A549 (cell line): ENCODE measurements at regions not wholly inside any gene's neighbourhood (a gene's known extent, or its start where the extent isn't known, plus 50 kb on each side); places are given as distances from the start of the nearest gene placed in this dataset.

Experiments
- ATAC-seq, 2 experiments: fragments of 200-7000 bp in 1 of 2; fragments of >200 bp in 1 of 2; cut with Nextera tagmentation in 1 of 2; cut with Tn5 transposase in 1 of 2; 3 replicates each; pipeline versions ENCODE4 v1.8.0 to v1.9.1; 2018 to 2020; ENCODE audit warnings: mild to moderate bottlenecking in 1 of 2, moderate library complexity in 1 of 2
- CTCF ChIA-PET: fragments of 300-600 bp; sonication (Branson Sonifier 250); formaldehyde crosslinking; extraction: SDS; loops from one replicate; lab custom pipeline; 2021; ENCODE audit warnings: antibody characterized with exemption, inconsistent platforms; lab: Yijun Ruan, JAX
- POLR2A ChIA-PET: fragments of 350-600 bp; formaldehyde crosslinking; extraction: SDS; loops from one replicate; lab custom pipeline; 2021; ENCODE audit warnings: antibody characterized with exemption, inconsistent platforms; lab: Yijun Ruan, JAX
- DNase-seq, 2 experiments: peaks; one replicate each; pipeline versions ENCODE4 v3.0.0 to v3.0.0-alpha.2; 2011 to 2016; ENCODE audit warnings: low read depth in 1 of 2, low spot score in 1 of 2
- FAIRE-seq: peaks from 2 replicates; lab custom pipeline; 2011; peaks lifted over from hg19 to GRCh38; lab: Jason Lieb, UNC
- H3K27ac ChIP-seq, 2 experiments: fragments of >200 bp; sonication (Bioruptor Twin); formaldehyde crosslinking; 3 replicates each; pipeline ENCODE4 v1.5.1; 2016 to 2017
- H3K4me1 ChIP-seq: fragments of >200 bp; sonication (Bioruptor Twin); formaldehyde crosslinking; 3 replicates; pipeline ENCODE4 v1.6.1; 2016
- H3K4me2 ChIP-seq: fragments of >200 bp; sonication (Bioruptor Twin); formaldehyde crosslinking; 3 replicates; pipeline ENCODE4 v1.6.1; 2016
- H3K4me3 ChIP-seq: fragments of >200 bp; sonication (Bioruptor Twin); formaldehyde crosslinking; 3 replicates; pipeline ENCODE4 v1.5.1; 2016
- H3K9me3 ChIP-seq: fragments of >200 bp; sonication (Bioruptor Twin); formaldehyde crosslinking; 3 replicates; pipeline ENCODE4 v1.6.1; 2016
- CBX2 ChIP-seq: fragments of 200-600 bp; sonication (generic); IDR thresholded peaks from 2 replicates; pipeline ENCODE4 v1.6.1; 2016; ENCODE audit warnings: low read depth, mild to moderate bottlenecking, borderline replicate concordance
- CBX8 ChIP-seq: fragments of 200-600 bp; sonication (generic); IDR thresholded peaks from 2 replicates; pipeline ENCODE4 v1.6.1; 2016
- CHD4 ChIP-seq: fragments of 200-600 bp; sonication (generic); IDR thresholded peaks from 2 replicates; pipeline ENCODE4 v1.6.1; 2016; ENCODE audit warnings: antibody characterized with exemption, mild to moderate bottlenecking, borderline replicate concordance
- ESRRA ChIP-seq: fragments of 150-350 bp; IDR thresholded peaks from 2 replicates; pipeline ENCODE4 v1.6.1; 2014; ENCODE audit warnings: mild to moderate bottlenecking, low read length, borderline replicate concordance
- FOSL2 ChIP-seq, 2 experiments: fragments of 450-650 bp in 1 of 2; fragments of >200 bp in 1 of 2; sonication (Bioruptor Twin) in 1 of 2; formaldehyde crosslinking; IDR thresholded peaks; 2 replicates each; pipeline versions ENCODE4 v1.5.0 to v1.6.1; 2016 to 2020; ENCODE audit warnings: mild to moderate bottlenecking in 1 of 2, moderate library complexity in 1 of 2
- GATA3 ChIP-seq: IDR thresholded peaks from 2 replicates; pipeline ENCODE4 v1.6.1; 2012; ENCODE audit warnings: borderline replicate concordance
- HDAC2 ChIP-seq: fragments of 200-600 bp; sonication (generic); IDR thresholded peaks from 2 replicates; pipeline ENCODE4 v1.6.1; 2016
- HEYL ChIP-seq: fragments of 250-450 bp; sonication (Bioruptor Pico); IDR thresholded peaks from 2 replicates; pipeline ENCODE4 v1.8.0; 2021; ENCODE audit warnings: mild to moderate bottlenecking, moderate library complexity
- HOXA7 ChIP-seq: fragments of 250-450 bp; sonication (Bioruptor Pico); IDR thresholded peaks from 2 replicates; pipeline ENCODE4 v1.5.0; 2020; ENCODE audit warnings: mild to moderate bottlenecking, moderate library complexity
- HOXB5 ChIP-seq: fragments of 250-450 bp; sonication (Bioruptor Pico); IDR thresholded peaks from 2 replicates; pipeline ENCODE4 v1.5.0; 2020; ENCODE audit warnings: mild to moderate bottlenecking, moderate library complexity
- JUN ChIP-seq, 2 experiments: fragments of >200 bp; sonication (Bioruptor Twin); formaldehyde crosslinking; IDR thresholded peaks; 2 replicates in 1 of 2; 3 replicates in 1 of 2; pipeline ENCODE4 v1.6.1; 2016 to 2017
- JUNB ChIP-seq: fragments of >200 bp; sonication (Bioruptor Twin); formaldehyde crosslinking; IDR thresholded peaks from 2 replicates; pipeline ENCODE4 v1.6.1; 2016
- KDM1A ChIP-seq: fragments of 200-600 bp; sonication (generic); IDR thresholded peaks from 2 replicates; pipeline ENCODE4 v1.6.1; 2016; ENCODE audit warnings: low read depth, mild to moderate bottlenecking
- KDM5A ChIP-seq: fragments of 200-600 bp; sonication (generic); IDR thresholded peaks from 2 replicates; pipeline ENCODE4 v1.6.1; 2016; ENCODE audit warnings: antibody characterized with exemption, mild to moderate bottlenecking
- MAFK ChIP-seq: fragments of 450-650 bp; IDR thresholded peaks from 2 replicates; pipeline ENCODE4 v1.6.1; 2014; ENCODE audit not compliant: partially characterized antibody
- MAZ ChIP-seq: fragments of 150-350 bp; IDR thresholded peaks from 2 replicates; pipeline ENCODE4 v1.6.1; 2014; ENCODE audit warnings: antibody characterized with exemption, low read depth, low read length, borderline replicate concordance
- MYC ChIP-seq: IDR thresholded peaks from 2 replicates; pipeline ENCODE4 v1.6.1; 2012; ENCODE audit warnings: mild to moderate bottlenecking, inconsistent platforms, low read length, improper control_type of control experiment, borderline replicate concordance
- NFE2L2 ChIP-seq: fragments of 150-350 bp; conservative IDR thresholded peaks from 2 replicates; pipeline ENCODE4 v1.6.1; 2014; ENCODE audit warnings: low read length
- NPAS2 ChIP-seq: fragments of 250-450 bp; sonication (Bioruptor Pico); IDR thresholded peaks from 2 replicates; pipeline ENCODE4 v1.8.0; 2022; ENCODE audit warnings: mild to moderate bottlenecking, moderate library complexity, borderline replicate concordance
- PHF8 ChIP-seq: fragments of 200-600 bp; sonication (generic); IDR thresholded peaks from 2 replicates; pipeline ENCODE4 v1.6.1; 2016; ENCODE audit warnings: low read depth, mild to moderate bottlenecking, antibody characterized with exemption, moderate library complexity, borderline replicate concordance
- POLR2A ChIP-seq: IDR thresholded peaks from 2 replicates; pipeline ENCODE4 v1.6.1; 2012; ENCODE audit warnings: mild to moderate bottlenecking, low read length
- RAD21 ChIP-seq, 2 experiments: fragments of >200 bp in 1 of 2; sonication (Bioruptor Twin) in 1 of 2; formaldehyde crosslinking in 1 of 2; IDR thresholded peaks in 1 of 2; conservative IDR thresholded peaks in 1 of 2; 2 replicates in 1 of 2; 3 replicates in 1 of 2; pipeline ENCODE4 v1.6.1; 2012 to 2018; ENCODE audit warnings: inconsistent platforms in 1 of 2
- RARB ChIP-seq: fragments of 250-450 bp; sonication (Bioruptor Pico); IDR thresholded peaks from 2 replicates; pipeline ENCODE4 v1.8.0; 2021; ENCODE audit warnings: mild to moderate bottlenecking, moderate library complexity
- RCOR1 ChIP-seq: fragments of 150-350 bp; IDR thresholded peaks from 2 replicates; pipeline ENCODE4 v1.6.1; 2014; ENCODE audit warnings: antibody characterized with exemption, low read length, low read depth
- RNF2 ChIP-seq: fragments of 200-600 bp; sonication (generic); IDR thresholded peaks from 2 replicates; pipeline ENCODE4 v1.6.1; 2016; ENCODE audit warnings: low read depth, mild to moderate bottlenecking, antibody characterized with exemption, moderate library complexity, borderline replicate concordance
- SMC3 ChIP-seq: fragments of >200 bp; sonication (Bioruptor Twin); formaldehyde crosslinking; IDR thresholded peaks from 3 replicates; pipeline ENCODE4 v1.6.1; 2018; ENCODE audit warnings: inconsistent platforms
- TFCP2L1 ChIP-seq: fragments of 250-450 bp; sonication (Bioruptor Pico); IDR thresholded peaks from 2 replicates; pipeline ENCODE4 v1.5.0; 2021; ENCODE audit warnings: mild to moderate bottlenecking
- TP53 ChIP-seq: fragments of 250-450 bp; sonication (Bioruptor Pico); IDR thresholded peaks from 2 replicates; pipeline ENCODE4 v1.5.0; 2021; ENCODE audit warnings: mild to moderate bottlenecking, moderate library complexity
- ZC3H11A ChIP-seq: fragments of 450-650 bp; IDR thresholded peaks from 2 replicates; pipeline ENCODE4 v1.6.1; 2014; ENCODE audit warnings: antibody characterized with exemption, mild to moderate bottlenecking
- ZSCAN20 ChIP-seq: fragments of 250-450 bp; sonication (Bioruptor Pico); IDR thresholded peaks from 2 replicates; pipeline ENCODE4 v1.8.0; 2022; ENCODE audit warnings: mild to moderate bottlenecking, moderate library complexity
- WGBS: methylation state at CpG from one replicate; pipeline ENCODE4 v1.1.6; 2017; ENCODE audit errors: missing lambda C conversion rate; 5-methylcytosine and 5-hydroxymethylcytosine counted together
- TF ChIP-seq, protein P1 (sequence below): IDR thresholded peaks from 2 replicates; pipeline ENCODE4 v1.6.1; 2012
- TF ChIP-seq, protein P2 (sequence below): fragments of 250-450 bp; sonication (Bioruptor Pico); IDR thresholded peaks from 2 replicates; pipeline ENCODE4 v1.5.0; 2021; ENCODE audit warnings: mild to moderate bottlenecking, moderate library complexity, borderline replicate concordance
- TF ChIP-seq, protein P3 (sequence below): fragments of 450-650 bp; IDR thresholded peaks from 2 replicates; pipeline ENCODE4 v1.6.1; 2014; ENCODE audit warnings: antibody characterized with exemption

DNA sequence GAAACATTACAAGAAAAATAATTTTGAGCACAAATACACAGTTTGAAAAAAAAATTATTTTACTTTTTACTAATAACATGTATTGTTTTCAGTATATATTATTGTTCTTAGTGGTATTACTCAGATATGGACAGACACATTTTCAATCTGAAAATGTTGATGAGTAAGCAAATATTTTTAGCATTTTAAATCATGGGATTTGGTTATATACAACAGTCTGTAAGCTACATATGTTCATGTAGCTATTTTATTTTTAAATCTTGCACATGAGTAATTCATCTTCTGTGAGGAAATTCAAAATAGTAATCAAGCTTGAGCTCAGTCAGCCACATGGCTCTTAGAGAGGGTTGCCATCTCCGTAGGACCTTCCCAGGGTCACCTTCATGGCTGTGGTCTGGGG lies 471.9 kb downstream of the QKI start:
- FAIRE-seq, result no peak

DNA sequence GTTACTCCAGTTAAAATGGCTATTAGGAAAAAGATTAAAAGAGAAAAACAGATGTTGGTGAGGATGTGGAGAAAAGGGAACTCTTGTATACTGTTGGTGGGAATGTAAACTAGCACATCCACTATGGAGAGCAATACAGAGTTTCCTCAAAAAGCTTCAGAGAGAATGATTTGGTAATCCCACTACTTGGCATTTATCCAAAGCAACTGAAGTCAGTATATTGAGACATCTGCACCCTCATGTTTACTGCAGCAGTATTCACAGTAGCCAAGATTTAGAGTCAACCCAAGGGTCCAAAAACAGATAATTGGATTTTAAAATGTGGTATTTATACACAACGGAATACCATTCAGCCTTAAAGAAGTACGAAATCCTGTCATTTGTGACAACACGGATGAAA lies 469.5 kb downstream of the QKI start:
- ATAC-seq, result no peak
- no peak overlapping the region for H3K4me2 ChIP-seq
- WGBS, result 47% methylated on average over 3 of the region's 3 CpGs
- H3K4me3 ChIP-seq, result no peak overlapping the region
- no peaks in the 10 kb centered on the region for H3K4me1 ChIP-seq
- TF ChIP-seq MYC (no peak), NFE2L2 (no peak), RARB (CRISPR knock-in tag) (no peak), JUNB (no peak), CBX8 (no peak), HDAC2 (no peak), KDM1A (no peak), ZC3H11A (no peak), GATA3 (no peak), NPAS2 (CRISPR knock-in tag) (no peak), POLR2A (no peak), JUN (IDR thresholded peaks at IDR 0.05) (no peak), TP53 (CRISPR knock-in tag) (no peak), HOXB5 (CRISPR knock-in tag) (no peak), FOSL2 (IDR thresholded peaks at IDR 0.05) (no peak), FOSL2 (CRISPR knock-in tag; IDR thresholded peaks at IDR 0.05) (no peak), RNF2 (no peak), CHD4 (no peak), RAD21 (conservative IDR thresholded peaks at IDR 0.05 in 1 of 2, IDR thresholded peaks at IDR 0.05 in 1 of 2) (no peak)
- TF ChIP-seq, protein P1, sequence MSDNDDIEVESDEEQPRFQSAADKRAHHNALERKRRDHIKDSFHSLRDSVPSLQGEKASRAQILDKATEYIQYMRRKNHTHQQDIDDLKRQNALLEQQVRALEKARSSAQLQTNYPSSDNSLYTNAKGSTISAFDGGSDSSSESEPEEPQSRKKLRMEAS, result no peak
- TF ChIP-seq, all 56 proteins: peak for 0
- no peak for FAIRE-seq
- ChIA-PET POLR2A (no interaction called here), CTCF (no interaction called here)
- Histone ChIP-seq H3K27ac (no peak overlapping the region), H3K9me3 (no peaks in the 10 kb centered on the region)
- no peak for DNase-seq

More for the DNA sequence above, 471.9 kb downstream of the QKI start:
- no peaks in the 10 kb centered on the region for H3K4me1 ChIP-seq
- no peaks in the 10 kb centered on the region for H3K9me3 ChIP-seq
- TF ChIP-seq CHD4 (no peak), MAFK (peak; percentile 73), HEYL (CRISPR knock-in tag) (no peak), SMC3 (no peak)
- TF ChIP-seq, all 56 proteins: peak for 1
- no peak for DNase-seq
- no peak overlapping the region for H3K4me2 ChIP-seq
- no peak for ATAC-seq
- H3K4me3 ChIP-seq, result no peak overlapping the region
- WGBS, result 13% methylated on average over 1 of the region's 1 CpG
- ChIA-PET POLR2A (no interaction called here), CTCF (no interaction called here)
- H3K27ac ChIP-seq, result no peak overlapping the region

DNA sequence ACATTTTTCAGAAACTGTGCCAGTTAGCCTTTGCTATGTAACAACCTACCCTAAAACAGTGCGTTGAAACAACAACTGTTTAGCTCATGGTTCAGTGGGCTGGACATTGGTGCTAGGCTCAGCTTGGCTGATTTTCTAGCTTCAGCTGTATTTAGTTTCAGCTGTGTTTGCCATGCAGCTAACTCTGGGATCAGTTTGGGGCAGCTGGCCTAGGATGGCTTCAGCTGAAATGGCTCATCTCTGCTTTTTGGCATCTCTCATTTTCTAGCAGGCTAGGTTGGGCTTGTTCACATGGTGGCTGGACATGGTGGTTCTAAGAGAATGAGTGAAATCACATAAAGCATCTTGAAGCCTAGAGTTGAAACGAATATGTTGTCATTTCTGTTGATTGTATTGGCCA lies 464.2 kb downstream of the QKI start:
- TF ChIP-seq ZC3H11A, result no peak
- no peak for TF ChIP-seq HOXA7 (CRISPR knock-in tag)
- TF ChIP-seq RCOR1, result no peak
- TF ChIP-seq TP53 (CRISPR knock-in tag), result no peak
- TF ChIP-seq CHD4, result no peak
- no peak for TF ChIP-seq KDM1A
- no peak for TF ChIP-seq TFCP2L1 (CRISPR knock-in tag)
- TF ChIP-seq CBX8, result no peak
- TF ChIP-seq, protein P2, sequence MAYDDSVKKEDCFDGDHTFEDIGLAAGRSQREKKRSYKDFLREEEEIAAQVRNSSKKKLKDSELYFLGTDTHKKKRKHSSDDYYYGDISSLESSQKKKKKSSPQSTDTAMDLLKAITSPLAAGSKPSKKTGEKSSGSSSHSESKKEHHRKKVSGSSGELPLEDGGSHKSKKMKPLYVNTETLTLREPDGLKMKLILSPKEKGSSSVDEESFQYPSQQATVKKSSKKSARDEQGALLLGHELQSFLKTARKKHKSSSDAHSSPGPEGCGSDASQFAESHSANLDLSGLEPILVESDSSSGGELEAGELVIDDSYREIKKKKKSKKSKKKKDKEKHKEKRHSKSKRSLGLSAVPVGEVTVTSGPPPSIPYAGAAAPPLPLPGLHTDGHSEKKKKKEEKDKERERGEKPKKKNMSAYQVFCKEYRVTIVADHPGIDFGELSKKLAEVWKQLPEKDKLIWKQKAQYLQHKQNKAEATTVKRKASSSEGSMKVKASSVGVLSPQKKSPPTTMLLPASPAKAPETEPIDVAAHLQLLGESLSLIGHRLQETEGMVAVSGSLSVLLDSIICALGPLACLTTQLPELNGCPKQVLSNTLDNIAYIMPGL, result no peak
- TF ChIP-seq PHF8, result no peak
- no peak for TF ChIP-seq ZSCAN20 (CRISPR knock-in tag)
- no peak for TF ChIP-seq ESRRA
- TF ChIP-seq JUNB, result no peak
- TF ChIP-seq HDAC2, result no peak
- no peak for TF ChIP-seq CBX2
- no peak for TF ChIP-seq MAZ
- TF ChIP-seq RAD21 (conservative IDR thresholded peaks at IDR 0.05 in 1 of 2, IDR thresholded peaks at IDR 0.05 in 1 of 2), result no peak
- no peak for TF ChIP-seq RNF2
- no peak for TF ChIP-seq KDM5A
- TF ChIP-seq, protein P3, sequence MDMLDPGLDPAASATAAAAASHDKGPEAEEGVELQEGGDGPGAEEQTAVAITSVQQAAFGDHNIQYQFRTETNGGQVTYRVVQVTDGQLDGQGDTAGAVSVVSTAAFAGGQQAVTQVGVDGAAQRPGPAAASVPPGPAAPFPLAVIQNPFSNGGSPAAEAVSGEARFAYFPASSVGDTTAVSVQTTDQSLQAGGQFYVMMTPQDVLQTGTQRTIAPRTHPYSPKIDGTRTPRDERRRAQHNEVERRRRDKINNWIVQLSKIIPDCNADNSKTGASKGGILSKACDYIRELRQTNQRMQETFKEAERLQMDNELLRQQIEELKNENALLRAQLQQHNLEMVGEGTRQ, result no peak
- CTCF ChIA-PET, result no interaction called here

More for the DNA sequence above, 464.2 kb downstream of the QKI start:
- POLR2A ChIA-PET, result no interaction called here
- 7% methylated on average over 2 of the region's 2 CpGs for WGBS
- no peak for DNase-seq
- Histone ChIP-seq H3K9me3 (no peaks in the 10 kb centered on the region), H3K4me2 (no peak overlapping the region), H3K4me3 (no peak overlapping the region), H3K4me1 (no peaks in the 10 kb centered on the region), H3K27ac (no peak overlapping the region)
- no peak for ATAC-seq
- no peak for FAIRE-seq
